Erythroblast (primary cell): ENCODE measurements at regions not wholly inside any gene's neighbourhood (a gene's known extent, or its start where the extent isn't known, plus 50 kb on each side); places are given as distances from the start of the nearest gene placed in this dataset.

Source experiments
- GATA1 ChIP-seq: IDR thresholded peaks from 2 replicates; pipeline ENCODE4 v1.6.1; 2011; ENCODE audit warnings: low read depth, mild to moderate bottlenecking, control low read depth, low read length, moderate library complexity
- POLR2A ChIP-seq: IDR thresholded peaks from 2 replicates; pipeline ENCODE4 v1.6.1; 2011; ENCODE audit warnings: mild to moderate bottlenecking, low read length

- TF ChIP-seq POLR2A: no peak
- TF ChIP-seq GATA1: no peak
Observed at GRCh38 chr12:24719293-24719721, 229.6 kb downstream of the BCAT1 start.
